HCT116 (cell line): ENCODE measurements at regions not wholly inside any gene's neighbourhood (a gene's known extent, or its start where the extent isn't known, plus 50 kb on each side); places are given as distances from the start of the nearest gene placed in this dataset.

ENCODE experiments used
- EGR1 ChIP-seq: IDR thresholded peaks from 2 replicates; pipeline ENCODE4 v1.6.1; 2012; ENCODE audit warnings: low read depth
- EZH2phosphoT487 ChIP-seq: fragments of 200-600 bp; IDR thresholded peaks from 2 replicates; pipeline ENCODE4 v1.6.1; 2018; ENCODE audit warnings: antibody characterized with exemption, borderline replicate concordance
- FOSL1 ChIP-seq: IDR thresholded peaks from 2 replicates; pipeline ENCODE4 v1.6.1; 2012; ENCODE audit warnings: low read depth
- JUND ChIP-seq: IDR thresholded peaks from 2 replicates; pipeline ENCODE4 v1.6.1; 2012
- POLR2A ChIP-seq: IDR thresholded peaks from 2 replicates; pipeline ENCODE4 v1.7.0; 2011; ENCODE audit warnings: borderline replicate concordance; ENCODE audit not compliant: insufficient read depth, insufficient read length; ENCODE audit errors: extremely low read depth
- POLR2AphosphoS5 ChIP-seq: IDR thresholded peaks from 2 replicates; pipeline ENCODE4 v1.6.1; 2011; ENCODE audit warnings: mild to moderate bottlenecking, low read depth, low read length, moderate library complexity
- TCF7L2 ChIP-seq: IDR thresholded peaks from 2 replicates; pipeline ENCODE4 v1.7.0; 2011; ENCODE audit warnings: borderline replicate concordance, inconsistent platforms; ENCODE audit not compliant: insufficient read depth, insufficient read length; ENCODE audit errors: extremely low read depth
- YY1 ChIP-seq: IDR thresholded peaks from 2 replicates; pipeline ENCODE4 v1.6.1; 2011; ENCODE audit warnings: low read length, low read depth, moderate library complexity, mild to moderate bottlenecking; ENCODE audit not compliant: insufficient replicate concordance; ENCODE audit errors: extremely low read depth
- ZNF274 ChIP-seq: fragments of 200-500 bp; sonication (Bioruptor generic); IDR thresholded peaks from 2 replicates; pipeline ENCODE4 v1.6.1; 2014; ENCODE audit warnings: mild to moderate bottlenecking, low read depth, low read length, inconsistent platforms
- TF ChIP-seq, protein P1 (sequence below), 3 experiments: fragments of 200-600 bp in 1 of 3; sonication (generic) in 1 of 3; IDR thresholded peaks in 2 of 3; conservative IDR thresholded peaks in 1 of 3; 2 replicates each; pipeline ENCODE4 v1.5.1; 2012 to 2017; ENCODE audit warnings: low read depth in 2 of 3, low read length in 2 of 3, antibody characterized with exemption in 1 of 3, borderline replicate concordance in 1 of 3, control low read depth in 1 of 3, mild to moderate bottlenecking in 1 of 3, mixed read lengths in 1 of 3, mixed run types in 1 of 3, moderate library complexity in 1 of 3; ENCODE audit not compliant: insufficient read depth in 1 of 3
- TF ChIP-seq, protein P2 (sequence below): IDR thresholded peaks from 2 replicates; pipeline ENCODE4 v1.6.1; 2011; ENCODE audit warnings: mild to moderate bottlenecking, low read length, moderate library complexity; ENCODE audit not compliant: insufficient replicate concordance; ENCODE audit errors: extremely low read depth
- TF ChIP-seq, protein P3 (sequence below): IDR thresholded peaks from 2 replicates; pipeline ENCODE4 v1.6.1; 2012

DNA sequence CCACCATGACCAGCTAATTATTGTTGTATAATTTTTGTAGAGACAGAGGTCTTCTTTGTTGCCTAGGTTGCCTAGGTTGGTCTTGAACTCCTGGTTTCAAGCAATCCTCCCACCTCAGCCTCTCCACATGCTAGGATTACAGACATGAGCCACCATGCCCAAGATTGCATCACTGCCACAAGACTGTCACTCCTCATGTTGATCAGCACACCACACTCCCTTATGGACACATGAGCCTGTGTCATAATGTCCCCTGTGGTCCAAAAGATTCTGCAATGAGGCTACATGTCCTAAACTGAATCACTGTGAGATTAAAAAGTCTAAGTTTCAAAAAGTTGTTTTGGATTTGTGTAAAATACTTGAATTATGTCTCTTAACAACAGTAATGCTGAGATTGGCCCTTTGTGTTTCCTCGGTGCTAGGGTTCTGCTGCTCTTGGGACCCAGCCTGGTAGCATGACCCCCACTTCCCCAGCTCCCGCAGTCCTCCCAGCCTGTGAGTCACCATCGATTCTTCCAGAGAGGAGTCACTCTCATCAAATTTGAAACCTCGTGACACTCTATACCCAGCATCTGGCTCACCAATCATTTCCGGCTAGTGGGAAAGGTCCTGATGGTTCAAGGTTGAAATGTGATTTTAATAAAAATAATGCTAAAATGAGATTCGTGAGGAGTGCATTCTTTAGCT lies 890.9 kb downstream of the VRK1 start:
- TF ChIP-seq YY1: no peak
- TF ChIP-seq, protein P1, sequence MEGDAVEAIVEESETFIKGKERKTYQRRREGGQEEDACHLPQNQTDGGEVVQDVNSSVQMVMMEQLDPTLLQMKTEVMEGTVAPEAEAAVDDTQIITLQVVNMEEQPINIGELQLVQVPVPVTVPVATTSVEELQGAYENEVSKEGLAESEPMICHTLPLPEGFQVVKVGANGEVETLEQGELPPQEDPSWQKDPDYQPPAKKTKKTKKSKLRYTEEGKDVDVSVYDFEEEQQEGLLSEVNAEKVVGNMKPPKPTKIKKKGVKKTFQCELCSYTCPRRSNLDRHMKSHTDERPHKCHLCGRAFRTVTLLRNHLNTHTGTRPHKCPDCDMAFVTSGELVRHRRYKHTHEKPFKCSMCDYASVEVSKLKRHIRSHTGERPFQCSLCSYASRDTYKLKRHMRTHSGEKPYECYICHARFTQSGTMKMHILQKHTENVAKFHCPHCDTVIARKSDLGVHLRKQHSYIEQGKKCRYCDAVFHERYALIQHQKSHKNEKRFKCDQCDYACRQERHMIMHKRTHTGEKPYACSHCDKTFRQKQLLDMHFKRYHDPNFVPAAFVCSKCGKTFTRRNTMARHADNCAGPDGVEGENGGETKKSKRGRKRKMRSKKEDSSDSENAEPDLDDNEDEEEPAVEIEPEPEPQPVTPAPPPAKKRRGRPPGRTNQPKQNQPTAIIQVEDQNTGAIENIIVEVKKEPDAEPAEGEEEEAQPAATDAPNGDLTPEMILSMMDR (IDR thresholded peaks at IDR 0.05 in 2 of 3, conservative IDR thresholded peaks at IDR 0.05 in 1 of 3; ENCODE audit: borderline replicate concordance in 1 of 3, insufficient read depth in 1 of 3, low read depth in 2 of 3, low read length in 2 of 3): no peak
- TF ChIP-seq JUND: no peak
- no peak for TF ChIP-seq POLR2A
- no peak for TF ChIP-seq EZH2phosphoT487
- TF ChIP-seq TCF7L2: no peak
- TF ChIP-seq, protein P2, sequence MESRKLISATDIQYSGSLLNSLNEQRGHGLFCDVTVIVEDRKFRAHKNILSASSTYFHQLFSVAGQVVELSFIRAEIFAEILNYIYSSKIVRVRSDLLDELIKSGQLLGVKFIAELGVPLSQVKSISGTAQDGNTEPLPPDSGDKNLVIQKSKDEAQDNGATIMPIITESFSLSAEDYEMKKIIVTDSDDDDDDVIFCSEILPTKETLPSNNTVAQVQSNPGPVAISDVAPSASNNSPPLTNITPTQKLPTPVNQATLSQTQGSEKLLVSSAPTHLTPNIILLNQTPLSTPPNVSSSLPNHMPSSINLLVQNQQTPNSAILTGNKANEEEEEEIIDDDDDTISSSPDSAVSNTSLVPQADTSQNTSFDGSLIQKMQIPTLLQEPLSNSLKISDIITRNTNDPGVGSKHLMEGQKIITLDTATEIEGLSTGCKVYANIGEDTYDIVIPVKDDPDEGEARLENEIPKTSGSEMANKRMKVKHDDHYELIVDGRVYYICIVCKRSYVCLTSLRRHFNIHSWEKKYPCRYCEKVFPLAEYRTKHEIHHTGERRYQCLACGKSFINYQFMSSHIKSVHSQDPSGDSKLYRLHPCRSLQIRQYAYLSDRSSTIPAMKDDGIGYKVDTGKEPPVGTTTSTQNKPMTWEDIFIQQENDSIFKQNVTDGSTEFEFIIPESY: no peak
- TF ChIP-seq FOSL1: no peak
- TF ChIP-seq POLR2AphosphoS5: no peak
- TF ChIP-seq EGR1: no peak
- TF ChIP-seq, protein P3, sequence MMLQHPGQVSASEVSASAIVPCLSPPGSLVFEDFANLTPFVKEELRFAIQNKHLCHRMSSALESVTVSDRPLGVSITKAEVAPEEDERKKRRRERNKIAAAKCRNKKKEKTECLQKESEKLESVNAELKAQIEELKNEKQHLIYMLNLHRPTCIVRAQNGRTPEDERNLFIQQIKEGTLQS: no peak
- TF ChIP-seq ZNF274: no peak
